GM21528 (cell line): ENCODE measurements at regions not wholly inside any gene's neighbourhood (a gene's known extent, or its start where the extent isn't known, plus 50 kb on each side); places are given as distances from the start of the nearest gene placed in this dataset.

Source experiments
- ATAC-seq: cut with Tn5 transposase; IDR thresholded peaks from one replicate; pipeline ENCODE4 v1.9.1; 2021; ENCODE audit warnings: mild to moderate bottlenecking, moderate library complexity; ENCODE audit not compliant: unreplicated experiment, low FRiP score

- ATAC-seq = no peak
These were observed 110.7 kb upstream of the CELF4 start for GRCh38 chr18:37676276-37676675.

DNA sequence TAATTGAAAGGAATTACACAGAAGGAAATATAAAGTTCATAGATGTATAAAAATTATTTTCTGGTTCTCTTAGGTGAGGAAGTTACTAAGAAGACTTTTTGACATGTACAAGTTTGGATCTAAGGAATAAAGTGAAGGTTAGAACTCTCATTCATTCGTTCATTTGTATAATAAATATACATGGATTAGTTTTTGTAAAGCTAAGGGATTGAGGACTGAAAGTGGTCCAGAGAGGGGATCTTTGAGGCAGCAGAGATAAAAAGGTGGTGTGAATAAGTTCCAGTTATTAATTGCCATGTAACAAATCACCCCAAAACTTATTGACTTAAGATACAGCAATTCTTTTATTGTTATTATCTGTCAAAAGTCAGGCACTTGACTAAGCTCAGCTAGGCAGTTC, 110.1 kb upstream of the CELF4 start:
- no peak for ATAC-seq

DNA sequence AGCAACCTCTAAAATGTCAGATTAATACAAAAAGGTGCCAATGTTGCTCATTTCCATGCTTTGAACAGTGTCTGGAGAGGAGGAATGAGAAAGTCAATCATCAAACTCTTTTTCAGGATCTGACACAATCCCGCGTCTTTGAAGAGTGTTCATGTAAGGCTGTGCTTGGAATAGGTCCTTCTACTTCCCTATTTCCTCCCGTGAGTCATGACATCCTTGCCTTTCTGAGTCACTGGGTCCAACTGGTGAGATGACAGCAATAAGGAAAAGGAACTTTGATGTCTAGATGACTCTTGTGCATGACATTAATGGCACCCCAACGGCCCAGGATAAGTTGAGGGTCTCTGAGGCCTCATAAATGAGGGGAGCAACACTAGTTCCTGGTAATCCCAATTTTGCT, 109.0 kb upstream of the CELF4 start:
- ATAC-seq = no peak

- no peak for ATAC-seq
These were observed 108.1 kb upstream of the CELF4 start for GRCh38 chr18:37673671-37674070.

- ATAC-seq = no peak
These were observed 107.5 kb upstream of the CELF4 start for GRCh38 chr18:37672932-37673595.

- no peak for ATAC-seq
These were observed 106.4 kb upstream of the CELF4 start for GRCh38 chr18:37672001-37672400.

- no peak for ATAC-seq
These were observed 105.9 kb upstream of the CELF4 start for GRCh38 chr18:37671530-37671929.

- no peak for ATAC-seq
These were observed 105.5 kb upstream of the CELF4 start for GRCh38 chr18:37671119-37671518.

DNA sequence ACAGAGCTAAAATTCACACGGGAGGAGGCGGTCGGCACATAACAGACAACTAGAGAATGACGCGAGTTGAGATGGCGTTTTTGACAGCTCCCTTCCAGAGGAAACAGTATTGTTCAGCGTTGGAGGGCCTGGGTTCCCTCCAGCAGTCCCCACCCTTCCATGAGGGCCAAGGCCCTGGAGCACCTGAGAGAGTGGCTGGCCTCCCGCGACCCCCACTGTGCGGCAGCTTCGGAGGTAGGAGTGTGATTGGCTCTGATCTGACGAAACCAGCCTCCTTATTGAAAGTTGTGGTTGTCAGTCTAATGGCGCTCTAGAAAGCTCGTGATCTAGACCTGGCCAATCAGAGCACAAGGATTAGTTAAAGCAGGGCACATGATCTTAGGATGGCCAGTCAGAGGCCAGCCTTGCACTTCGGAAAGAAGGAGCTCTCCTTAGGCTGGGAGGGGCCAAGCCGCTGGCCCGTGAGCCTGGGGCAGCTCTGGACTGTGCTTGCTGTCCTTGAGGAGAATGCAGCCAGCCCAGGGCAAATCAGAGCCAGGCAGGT, 104.5 kb upstream of the CELF4 start:
- ATAC-seq = no peak

- ATAC-seq = no peak
These were observed 103.6 kb upstream of the CELF4 start for GRCh38 chr18:37668971-37669747.

DNA sequence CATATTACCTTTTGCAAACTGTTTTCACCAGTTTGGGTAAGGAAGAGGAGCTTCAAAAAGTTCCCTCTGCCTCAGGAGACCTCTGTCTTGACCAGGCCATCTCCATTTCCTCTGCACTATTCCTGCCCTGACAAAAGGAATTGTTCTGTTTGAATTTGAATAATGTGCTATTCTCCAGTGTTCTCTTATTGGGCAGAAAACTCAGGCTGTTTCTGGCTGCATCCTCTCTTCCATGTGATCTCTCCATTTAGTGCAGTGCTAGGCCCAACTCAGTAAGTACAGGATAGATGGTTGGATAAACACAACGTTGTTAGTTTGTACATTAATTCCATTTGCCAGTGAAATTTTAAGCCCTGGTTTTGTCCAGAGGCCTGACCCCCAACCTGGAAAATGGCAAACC, 102.2 kb upstream of the CELF4 start:
- no peak for ATAC-seq

DNA sequence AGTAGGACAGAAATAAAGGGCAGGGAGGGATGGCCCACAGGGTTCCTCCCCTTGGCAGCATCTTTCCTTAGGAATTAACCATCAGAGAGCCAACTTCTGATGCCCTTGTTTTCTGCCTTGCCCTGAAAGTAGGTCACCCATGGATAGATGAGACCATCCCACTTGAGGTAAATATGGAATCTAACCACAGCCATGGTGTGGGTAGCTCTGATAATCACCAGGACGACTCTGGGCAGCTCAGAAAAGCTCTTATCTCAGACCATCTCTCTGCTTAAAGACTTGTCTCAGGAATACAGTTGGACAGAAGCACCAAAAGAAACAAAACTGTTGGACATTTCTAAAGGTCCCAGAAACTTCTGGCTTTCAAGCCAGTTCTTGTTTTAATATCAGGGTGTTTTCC, 101.4 kb upstream of the CELF4 start:
- ATAC-seq = no peak

DNA sequence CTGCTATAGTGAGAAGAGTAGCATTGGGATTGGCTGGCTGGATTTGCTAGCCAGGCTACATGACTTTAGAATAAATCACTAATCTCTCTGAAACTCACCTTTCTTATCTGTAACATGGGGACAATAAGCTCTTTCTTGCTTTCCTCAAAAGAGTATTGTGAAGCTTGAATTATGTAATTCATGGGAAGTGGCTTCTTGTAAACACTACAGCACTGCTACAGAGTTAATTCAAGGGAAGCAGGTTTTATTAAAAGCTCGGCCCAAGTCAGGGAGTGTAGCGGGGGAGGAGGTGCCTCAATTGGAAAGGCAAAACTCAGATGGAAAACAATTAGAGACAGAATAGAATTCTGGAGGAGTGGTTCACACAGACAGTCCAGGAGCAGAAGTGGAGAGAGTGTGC, 100.9 kb upstream of the CELF4 start:
- ATAC-seq = no peak

GRCh38 chr18:37665346-37665745, 99.7 kb upstream of the CELF4 start:
- no peak for ATAC-seq

GRCh38 chr18:37663446-37663845, 97.8 kb upstream of the CELF4 start:
- no peak for ATAC-seq

DNA sequence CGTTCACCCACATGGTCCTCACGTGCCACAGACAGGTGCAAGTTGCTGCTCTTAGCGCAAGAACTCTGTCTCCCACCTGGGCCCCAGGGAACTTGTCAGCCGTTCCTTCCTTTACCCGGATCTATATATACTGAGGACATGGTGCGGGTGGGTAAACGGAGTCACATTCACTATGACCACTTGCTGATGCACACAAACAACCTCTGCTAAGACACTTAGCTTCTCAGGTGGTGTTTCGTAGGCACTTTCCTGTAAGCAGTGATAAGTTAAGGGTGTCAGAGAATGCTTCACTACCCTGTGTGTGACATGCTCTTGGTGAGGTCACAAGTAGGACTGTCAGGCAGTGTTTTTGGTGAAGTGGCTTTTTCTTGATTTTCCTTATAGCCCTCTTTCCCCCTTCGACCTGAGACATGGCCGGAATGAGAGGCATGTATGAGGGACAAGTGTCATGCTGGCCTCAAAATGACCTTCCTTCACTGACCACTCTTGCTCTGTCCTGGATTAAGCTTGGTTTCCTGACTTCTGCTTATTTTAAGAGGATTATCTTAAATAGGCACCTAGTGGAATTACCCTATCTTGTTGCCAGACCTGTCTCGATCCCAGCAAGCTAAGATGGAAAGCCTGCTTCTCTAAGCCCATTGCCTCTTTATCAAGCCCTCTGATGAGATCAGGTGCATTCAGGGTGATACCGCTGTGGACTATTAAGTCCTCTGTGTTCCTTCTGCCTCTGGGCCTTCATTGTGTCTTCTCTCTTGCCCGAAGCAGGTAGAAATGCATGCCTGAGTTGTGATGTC, 97.1 kb upstream of the CELF4 start:
- no peak for ATAC-seq

GRCh38 chr18:37662099-37662498, 96.5 kb upstream of the CELF4 start:
- ATAC-seq = no peak

GRCh38 chr18:37661478-37661877, 95.9 kb upstream of the CELF4 start:
- ATAC-seq = no peak

DNA sequence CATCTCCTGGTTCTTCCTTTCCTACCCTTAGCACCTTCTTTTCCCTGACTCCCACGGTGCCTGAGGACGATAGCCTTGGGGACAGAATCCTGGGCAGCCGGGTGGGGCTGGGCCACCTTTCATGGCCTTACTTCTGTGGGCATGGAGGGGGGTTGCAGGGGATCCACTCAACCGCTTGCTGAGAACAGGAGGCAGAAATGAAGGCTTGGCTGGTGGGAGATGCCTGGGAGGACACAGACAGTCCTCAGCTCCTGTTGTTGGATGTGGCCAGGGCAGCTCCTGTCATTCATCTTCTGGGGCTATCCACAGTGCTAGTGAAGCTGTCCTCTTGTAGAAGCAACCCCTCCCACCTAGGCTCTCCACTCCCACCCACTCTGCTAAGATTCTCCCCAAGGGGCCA, 95.5 kb upstream of the CELF4 start:
- ATAC-seq = no peak

GRCh38 chr18:37660658-37661057, 95.1 kb upstream of the CELF4 start:
- no peak for ATAC-seq

DNA sequence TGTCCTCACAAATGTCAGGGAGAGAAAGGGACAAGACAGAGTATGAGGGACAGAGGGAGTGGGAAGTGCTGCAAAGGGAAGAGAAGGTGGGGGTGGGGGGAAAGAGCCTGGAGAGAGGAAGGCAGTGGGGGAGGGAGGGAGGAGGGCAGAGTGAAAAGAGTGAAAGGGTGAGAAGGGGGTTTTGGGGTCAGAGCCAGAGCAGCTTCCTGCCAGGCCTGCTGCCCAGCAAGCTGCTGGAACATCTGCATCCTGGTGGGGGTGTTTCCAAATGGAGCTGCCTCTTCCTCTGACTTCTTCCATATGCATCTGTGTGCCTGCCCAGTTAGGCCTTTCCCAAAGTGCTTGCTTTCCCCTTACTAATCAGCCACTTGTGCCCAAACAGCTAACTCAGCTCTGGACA, 94.3 kb upstream of the CELF4 start:
- ATAC-seq = no peak
